WERI-Rb-1 (cell line): ENCODE measurements at regions not wholly inside any gene's neighbourhood (a gene's known extent, or its start where the extent isn't known, plus 50 kb on each side); places are given as distances from the start of the nearest gene placed in this dataset.
"Not testable (repeated sequence)": the region's sequence is repeated elsewhere in the genome, so short reads cannot be mapped to it uniquely, and the experiment has no call there.

ENCODE experiments used
- DNase-seq: peaks from one replicate; pipeline ENCODE4 v3.0.0-alpha.2; 2020
- H3K27ac ChIP-seq: fragments of 250-450 bp; sonication (Bioruptor Pico); 2 replicates; pipeline ENCODE4 v1.5.1; 2020; ENCODE audit warnings: mild to moderate bottlenecking, moderate library complexity
- H3K27me3 ChIP-seq: fragments of 250-450 bp; sonication (Bioruptor Pico); 2 replicates; pipeline ENCODE4 v1.5.1; 2021; ENCODE audit warnings: mild to moderate bottlenecking, low read depth, moderate library complexity; ENCODE audit not compliant: insufficient read depth, severe bottlenecking
- H3K36me3 ChIP-seq: fragments of 250-450 bp; sonication (Bioruptor Pico); 2 replicates; pipeline ENCODE4 v1.5.1; 2020; ENCODE audit warnings: mild to moderate bottlenecking, moderate library complexity
- H3K4me3 ChIP-seq: 2 replicates; pipeline ENCODE4 v1.5.1; 2011; ENCODE audit warnings: low read depth, mild to moderate bottlenecking, control low read depth, low read length
- H3K9me3 ChIP-seq: fragments of 250-450 bp; sonication (Bioruptor Pico); 2 replicates; pipeline ENCODE4 v1.5.1; 2021; ENCODE audit warnings: mild to moderate bottlenecking, moderate library complexity; ENCODE audit not compliant: severe bottlenecking
- TF ChIP-seq, protein P1 (sequence below): IDR thresholded peaks from 2 replicates; pipeline ENCODE4 v1.5.1; 2011; ENCODE audit warnings: low read depth, mild to moderate bottlenecking, control low read depth, inconsistent platforms, low read length

- H3K9me3 ChIP-seq = no peaks in the 10 kb centered on the region
- TF ChIP-seq, protein P1, sequence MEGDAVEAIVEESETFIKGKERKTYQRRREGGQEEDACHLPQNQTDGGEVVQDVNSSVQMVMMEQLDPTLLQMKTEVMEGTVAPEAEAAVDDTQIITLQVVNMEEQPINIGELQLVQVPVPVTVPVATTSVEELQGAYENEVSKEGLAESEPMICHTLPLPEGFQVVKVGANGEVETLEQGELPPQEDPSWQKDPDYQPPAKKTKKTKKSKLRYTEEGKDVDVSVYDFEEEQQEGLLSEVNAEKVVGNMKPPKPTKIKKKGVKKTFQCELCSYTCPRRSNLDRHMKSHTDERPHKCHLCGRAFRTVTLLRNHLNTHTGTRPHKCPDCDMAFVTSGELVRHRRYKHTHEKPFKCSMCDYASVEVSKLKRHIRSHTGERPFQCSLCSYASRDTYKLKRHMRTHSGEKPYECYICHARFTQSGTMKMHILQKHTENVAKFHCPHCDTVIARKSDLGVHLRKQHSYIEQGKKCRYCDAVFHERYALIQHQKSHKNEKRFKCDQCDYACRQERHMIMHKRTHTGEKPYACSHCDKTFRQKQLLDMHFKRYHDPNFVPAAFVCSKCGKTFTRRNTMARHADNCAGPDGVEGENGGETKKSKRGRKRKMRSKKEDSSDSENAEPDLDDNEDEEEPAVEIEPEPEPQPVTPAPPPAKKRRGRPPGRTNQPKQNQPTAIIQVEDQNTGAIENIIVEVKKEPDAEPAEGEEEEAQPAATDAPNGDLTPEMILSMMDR = no peak
- H3K4me3 ChIP-seq = no peak overlapping the region
- no peak for DNase-seq
- no peak overlapping the region for H3K27ac ChIP-seq
- H3K36me3 ChIP-seq = no peaks in the 10 kb centered on the region
- H3K27me3 ChIP-seq = peaks cover 16% of the 10 kb centered on the region
Observed at GRCh38 chrX:94908648-94909047, 1234.6 kb downstream of the FAM133A start.

- Histone ChIP-seq H3K9me3 (no peaks in the 10 kb centered on the region), H3K4me3 (no peak overlapping the region), H3K27me3 (peaks cover 12% of the 10 kb centered on the region), H3K36me3 (no peaks in the 10 kb centered on the region), H3K27ac (no peak overlapping the region)
- TF ChIP-seq, protein P1 = no peak
- DNase-seq = no peak
Observed at GRCh38 chrX:94914235-94914634, 1240.2 kb downstream of the FAM133A start.

GRCh38 chrX:94932278-94932965 is 1258.4 kb downstream of the FAM133A start:
- Histone ChIP-seq H3K4me3 (no peak overlapping the region), H3K27me3 (peaks cover 5% of the 10 kb centered on the region), H3K27ac (no peak overlapping the region), H3K9me3 (no peaks in the 10 kb centered on the region), H3K36me3 (no peaks in the 10 kb centered on the region)
- TF ChIP-seq, protein P1 = no peak
- DNase-seq = no peak

- no peaks in the 10 kb centered on the region for H3K27me3 ChIP-seq
- H3K4me3 ChIP-seq = no peak overlapping the region
- TF ChIP-seq, protein P1 = no peak
- H3K27ac ChIP-seq = no peak overlapping the region
- H3K36me3 ChIP-seq = no peaks in the 10 kb centered on the region
- H3K9me3 ChIP-seq = no peaks in the 10 kb centered on the region
- no peak for DNase-seq
Observed at GRCh38 chrX:94936722-94937121, 1262.7 kb downstream of the FAM133A start.

DNA sequence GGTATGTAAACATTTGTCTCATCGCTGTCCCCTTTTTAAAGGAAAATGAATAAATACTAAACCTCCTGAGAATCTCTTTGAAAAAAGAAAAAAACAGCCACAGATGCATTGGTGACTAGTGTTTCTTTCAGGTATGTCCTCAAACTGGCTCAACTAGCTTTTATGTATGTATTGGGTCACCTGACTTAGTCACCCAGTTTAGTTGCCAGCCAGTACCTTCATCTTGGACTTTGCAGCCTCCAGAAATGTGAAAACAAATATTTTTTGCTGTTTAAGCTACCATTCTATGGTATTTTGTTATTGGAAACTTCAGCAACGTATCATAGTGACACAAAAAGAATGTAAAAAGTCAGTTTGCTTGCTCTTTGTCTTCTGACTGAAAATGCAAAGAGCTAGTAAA is 1263.5 kb downstream of the FAM133A start:
- Histone ChIP-seq H3K36me3 (no peaks in the 10 kb centered on the region), H3K4me3 (no peak overlapping the region), H3K27me3 (no peaks in the 10 kb centered on the region), H3K9me3 (no peaks in the 10 kb centered on the region), H3K27ac (no peak overlapping the region)
- no peak for DNase-seq
- TF ChIP-seq, protein P1 = no peak

DNA sequence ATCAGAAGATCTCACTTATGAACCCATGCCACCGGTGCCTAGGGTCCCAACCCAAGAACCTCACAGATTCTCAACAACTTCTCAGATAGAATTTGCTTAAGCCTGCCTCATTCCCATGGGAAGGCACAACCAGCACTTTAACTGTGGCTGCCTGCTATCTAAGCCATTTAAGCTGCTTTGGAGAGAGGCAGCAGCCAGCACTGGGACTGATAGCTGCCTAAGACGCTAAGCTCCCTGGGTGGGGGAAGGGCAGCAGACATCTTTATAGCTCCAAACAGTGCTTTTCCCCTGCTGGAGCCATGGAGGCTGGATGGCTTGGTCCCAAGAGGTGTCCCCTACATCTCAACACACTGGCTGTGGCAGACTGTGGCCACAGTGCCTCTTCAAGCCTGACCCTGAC is 1268.6 kb downstream of the FAM133A start:
- TF ChIP-seq, protein P1 = no peak
- H3K27ac ChIP-seq = no peak overlapping the region
- H3K27me3 ChIP-seq = peaks cover 5% of the 10 kb centered on the region
- no peaks in the 10 kb centered on the region for H3K9me3 ChIP-seq
- DNase-seq = peak; percentile 37
- H3K36me3 ChIP-seq = no peaks in the 10 kb centered on the region
- H3K4me3 ChIP-seq = no peak overlapping the region

DNA sequence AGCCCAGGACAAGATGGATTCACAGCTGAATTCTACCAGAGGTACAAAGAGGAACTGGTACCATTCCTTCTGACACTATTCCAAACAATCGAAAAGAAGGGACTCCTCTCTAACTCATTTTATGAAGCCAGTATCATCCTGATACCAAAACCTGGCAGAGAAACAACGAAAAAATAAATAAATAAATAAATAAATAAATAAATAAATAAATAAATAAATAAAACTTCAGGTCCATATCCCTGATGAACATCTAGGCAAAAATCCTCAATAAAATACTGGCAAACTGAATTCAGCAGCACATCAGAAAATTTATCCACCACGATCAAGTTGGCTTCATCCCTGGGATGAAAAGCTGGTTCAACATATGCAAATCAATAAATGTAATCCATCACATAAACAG is 1272.1 kb downstream of the FAM133A start:
- H3K27me3 ChIP-seq, H3K4me3 ChIP-seq, H3K9me3 ChIP-seq, DNase-seq, H3K36me3 ChIP-seq, H3K27ac ChIP-seq: not testable (repeated sequence)
